CD8-positive, alpha-beta memory T cell (primary cell): ENCODE measurements at regions not wholly inside any gene's neighbourhood (a gene's known extent, or its start where the extent isn't known, plus 50 kb on each side); places are given as distances from the start of the nearest gene placed in this dataset.

Experiments
- CTCF ChIA-PET: fragments of 350-600 bp; sonication (Branson Sonifier 250); formaldehyde crosslinking; loops from one replicate; lab custom pipeline; 2021; ENCODE audit warnings: antibody characterized with exemption; lab: Charles Lee
- POLR2A ChIA-PET: fragments of 350-600 bp; sonication (Branson Sonifier 250); formaldehyde crosslinking; loops from one replicate; lab custom pipeline; 2021; ENCODE audit warnings: antibody characterized with exemption; lab: Charles Lee
- DNase-seq, 5 donors: peaks; one replicate each; pipeline versions ENCODE4 v3.0.0 to v3.0.0-alpha.2; 2020 to 2022; ENCODE audit warnings: mixed read lengths in 1 of 5
- H3K27ac ChIP-seq: one replicate; pipeline ENCODE4 v1.7.0; 2013; ENCODE audit warnings: low read depth, mild to moderate bottlenecking, low read length, moderate library complexity
- H3K27me3 ChIP-seq: 2 replicates; pipeline ENCODE4 v1.7.0; 2013; ENCODE audit warnings: low read length, mild to moderate bottlenecking; ENCODE audit not compliant: insufficient read depth, poor library complexity, severe bottlenecking
- H3K36me3 ChIP-seq: 2 replicates; pipeline ENCODE4 v1.7.0; 2013; ENCODE audit warnings: mild to moderate bottlenecking, low read length, moderate library complexity; ENCODE audit not compliant: insufficient read depth
- H3K4me1 ChIP-seq: 2 replicates; pipeline ENCODE4 v1.7.0; 2013; ENCODE audit warnings: mild to moderate bottlenecking, low read length, moderate library complexity; ENCODE audit not compliant: insufficient read depth
- H3K4me3 ChIP-seq: 2 replicates; pipeline ENCODE4 v1.7.0; 2013; ENCODE audit warnings: mild to moderate bottlenecking, low read length
- H3K9me3 ChIP-seq: 2 replicates; pipeline ENCODE4 v1.7.0; 2013; ENCODE audit warnings: mild to moderate bottlenecking, low read length
- H3K27ac Mint-ChIP-seq, 8 donors: one replicate each; pipeline ENCODE4 v1.8.0; 2020 to 2021; ENCODE audit warnings: mixed read lengths in 8 of 8, mild to moderate bottlenecking in 6 of 8, inconsistent platforms in 3 of 8, moderate library complexity in 3 of 8
- H3K27me3 Mint-ChIP-seq, 2 donors: one replicate each; pipeline ENCODE4 v1.8.0; 2020 to 2021; ENCODE audit warnings: mixed read lengths in 2 of 2, mild to moderate bottlenecking in 1 of 2, moderate library complexity in 1 of 2
- H3K36me3 Mint-ChIP-seq, 3 donors: one replicate each; pipeline ENCODE4 v1.8.0; 2020 to 2021; ENCODE audit warnings: mixed read lengths in 3 of 3, inconsistent platforms in 1 of 3, mild to moderate bottlenecking in 1 of 3
- H3K4me1 Mint-ChIP-seq, 3 donors: one replicate each; pipeline ENCODE4 v1.8.0; 2020 to 2021; ENCODE audit warnings: mixed read lengths in 3 of 3, inconsistent platforms in 1 of 3, mild to moderate bottlenecking in 1 of 3
- H3K4me3 Mint-ChIP-seq, 7 donors: one replicate each; pipeline ENCODE4 v1.8.0; 2020 to 2021; ENCODE audit warnings: mixed read lengths in 7 of 7, mild to moderate bottlenecking in 6 of 7, moderate library complexity in 4 of 7, inconsistent platforms in 2 of 7
- H3K9me3 Mint-ChIP-seq, 5 donors: one replicate each; pipeline ENCODE4 v1.8.0; 2020 to 2022; ENCODE audit warnings: mixed read lengths in 5 of 5, mild to moderate bottlenecking in 3 of 5, moderate library complexity in 2 of 5, inconsistent platforms in 1 of 5

DNA sequence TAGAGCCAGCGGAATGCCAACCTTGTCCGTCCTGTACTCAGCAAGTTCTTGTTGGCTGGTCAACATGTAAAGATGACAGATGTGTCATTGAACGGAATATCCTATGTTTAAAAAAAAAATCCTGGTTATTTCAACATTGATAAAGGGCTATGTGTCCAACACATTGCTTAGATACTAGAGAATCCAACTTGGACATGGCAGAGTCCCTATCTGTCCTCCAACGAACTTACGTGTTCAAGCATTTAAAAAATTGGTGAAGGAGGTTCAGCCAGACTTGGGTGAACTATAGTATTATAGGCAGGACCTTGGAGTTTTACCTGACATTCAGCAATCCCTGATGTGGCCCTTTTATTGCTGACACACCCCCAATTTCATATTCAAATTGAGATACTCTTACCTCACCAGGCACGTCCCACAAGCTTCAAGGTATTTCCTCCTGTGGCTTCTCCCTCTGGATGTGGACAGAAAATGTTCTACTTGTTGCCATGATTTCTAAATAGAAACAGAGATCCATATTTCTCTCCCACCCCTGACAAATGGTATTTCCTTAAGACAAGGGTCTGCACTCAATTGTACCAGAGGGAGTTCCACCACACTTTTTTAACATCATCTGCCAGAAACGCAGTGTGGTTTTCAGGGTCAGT, 207.7 kb upstream of the TPM1 start:
- Mint-ChIP-seq H3K27ac (no peak overlapping the region), H3K4me1 (no peaks in the 10 kb centered on the region), H3K4me3 (no peak overlapping the region), H3K36me3 (no peaks in the 10 kb centered on the region), H3K9me3 (no peaks in the 10 kb centered on the region), H3K27me3 (peaks cover 2 to 12% of the 10 kb centered on the region in 2 donors)
- ChIA-PET POLR2A (no interaction called here), CTCF (no interaction called here)
- Histone ChIP-seq H3K27me3 (no peaks in the 10 kb centered on the region), H3K36me3 (no peaks in the 10 kb centered on the region), H3K4me1 (no peaks in the 10 kb centered on the region), H3K9me3 (no peaks in the 10 kb centered on the region), H3K27ac (no peak overlapping the region), H3K4me3 (no peak overlapping the region)
- DNase-seq, result no peak

DNA sequence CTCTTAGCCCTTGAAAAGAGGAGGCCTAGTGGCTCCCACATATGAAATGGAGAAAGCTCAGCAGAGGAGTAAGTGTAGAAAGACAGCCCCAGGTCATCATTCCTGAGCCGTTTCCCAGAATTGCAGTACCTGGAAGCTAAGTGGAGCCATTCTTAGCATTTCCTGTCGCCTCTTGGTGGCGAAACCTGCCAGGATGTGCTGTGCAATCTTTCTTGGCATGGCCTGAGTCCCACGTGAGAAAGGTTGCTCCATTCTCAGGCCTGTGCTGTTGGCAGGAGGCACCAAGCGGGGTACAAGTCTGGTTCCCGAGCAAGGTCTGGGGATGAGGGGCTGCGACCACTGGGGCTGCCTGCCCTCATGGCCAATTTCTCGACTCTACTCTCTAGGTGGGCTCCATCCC, 207.2 kb upstream of the TPM1 start:
- POLR2A ChIA-PET, result no interaction called here
- Mint-ChIP-seq H3K27ac (no peak overlapping the region), H3K27me3 (peaks cover 2 to 8% of the 10 kb centered on the region in 2 donors), H3K36me3 (no peaks in the 10 kb centered on the region), H3K4me1 (no peaks in the 10 kb centered on the region), H3K4me3 (no peak overlapping the region), H3K9me3 (no peaks in the 10 kb centered on the region)
- H3K36me3 ChIP-seq, result no peaks in the 10 kb centered on the region
- CTCF ChIA-PET, result no interaction called here
- no peak overlapping the region for H3K27ac ChIP-seq
- no peaks in the 10 kb centered on the region for H3K27me3 ChIP-seq
- no peaks in the 10 kb centered on the region for H3K9me3 ChIP-seq
- no peaks in the 10 kb centered on the region for H3K4me1 ChIP-seq
- no peak overlapping the region for H3K4me3 ChIP-seq
- no peak for DNase-seq

GRCh38 chr15:62835762-62836161, 206.8 kb upstream of the TPM1 start:
- Histone ChIP-seq H3K36me3 (no peaks in the 10 kb centered on the region), H3K27ac (no peak overlapping the region), H3K4me3 (no peak overlapping the region), H3K4me1 (no peaks in the 10 kb centered on the region), H3K9me3 (no peaks in the 10 kb centered on the region), H3K27me3 (no peaks in the 10 kb centered on the region)
- Mint-ChIP-seq H3K9me3 (no peaks in the 10 kb centered on the region), H3K4me3 (no peak overlapping the region), H3K36me3 (no peaks in the 10 kb centered on the region), H3K4me1 (no peaks in the 10 kb centered on the region), H3K27me3 (peaks cover 2 to 9% of the 10 kb centered on the region in 2 donors), H3K27ac (no peak overlapping the region)
- DNase-seq, result no peak
- POLR2A ChIA-PET, result no interaction called here
- CTCF ChIA-PET, result no interaction called here

DNA sequence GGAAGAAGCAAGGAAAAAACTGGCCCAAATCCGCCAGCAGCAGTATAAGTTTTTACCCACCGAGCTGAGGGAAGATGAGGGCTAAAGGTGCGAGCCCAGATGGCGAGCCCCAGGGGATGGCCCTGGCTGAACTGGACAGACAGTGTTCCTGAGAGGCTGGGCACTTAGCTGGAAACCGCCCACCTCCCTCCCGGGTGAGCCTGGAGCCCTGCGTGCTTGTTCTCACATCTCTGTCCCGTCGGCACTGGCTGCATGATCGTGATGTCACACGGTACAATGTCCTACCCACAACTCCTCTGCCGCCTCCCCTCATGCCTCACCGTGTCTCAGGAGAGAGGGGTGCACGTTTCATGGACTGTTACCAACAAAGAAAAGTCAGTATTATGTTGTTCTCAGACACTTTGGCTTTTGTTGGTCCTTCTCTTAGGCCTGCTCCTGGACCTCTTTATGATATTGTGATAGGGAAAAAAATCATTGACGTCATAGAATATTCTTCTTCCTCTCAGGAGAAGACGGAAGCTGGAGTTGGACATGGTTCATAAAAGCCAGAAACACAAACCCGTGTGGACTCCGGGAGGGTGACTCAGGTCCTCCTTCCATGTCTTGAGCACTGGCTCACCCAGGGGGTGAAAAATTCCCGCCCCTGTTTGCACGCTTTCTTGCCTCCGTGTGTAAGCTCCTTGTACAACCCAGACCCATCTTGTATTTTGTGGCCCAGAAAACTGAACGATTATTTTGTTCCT, 201.8 kb upstream of the TPM1 start:
- Histone ChIP-seq H3K4me3 (no peak overlapping the region), H3K27ac (no peak overlapping the region), H3K36me3 (no peaks in the 10 kb centered on the region), H3K4me1 (no peaks in the 10 kb centered on the region), H3K9me3 (no peaks in the 10 kb centered on the region), H3K27me3 (no peaks in the 10 kb centered on the region)
- DNase-seq, result no peak
- Mint-ChIP-seq H3K27me3 (peaks cover 2 to 26% of the 10 kb centered on the region in 2 donors), H3K27ac (no peak overlapping the region), H3K36me3 (no peaks in the 10 kb centered on the region), H3K9me3 (no peaks in the 10 kb centered on the region), H3K4me3 (no peak overlapping the region), H3K4me1 (no peaks in the 10 kb centered on the region)
- CTCF ChIA-PET, result no interaction called here
- POLR2A ChIA-PET, result no interaction called here

DNA sequence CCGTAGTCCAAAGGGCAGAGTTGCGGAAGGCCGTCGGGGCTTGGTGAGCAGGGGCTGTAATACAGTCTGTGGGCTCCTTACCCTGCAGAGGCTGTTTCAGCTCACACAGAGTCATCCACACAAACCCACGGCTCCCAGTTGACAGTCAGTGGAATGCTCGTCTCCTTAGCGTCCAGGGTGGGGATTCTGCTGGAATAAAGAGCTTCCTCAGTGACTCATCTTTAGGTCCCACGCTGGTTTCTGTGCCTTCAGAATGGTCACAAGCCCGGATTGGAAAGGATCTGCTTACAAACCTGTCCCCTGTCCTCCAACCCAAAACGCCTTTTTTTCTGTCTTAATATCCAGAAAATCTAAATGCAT, 201.3 kb upstream of the TPM1 start:
- H3K4me1 ChIP-seq, result no peaks in the 10 kb centered on the region
- no peaks in the 10 kb centered on the region for H3K36me3 Mint-ChIP-seq
- no peak for DNase-seq
- no peak overlapping the region for H3K4me3 ChIP-seq
- no peak overlapping the region for H3K4me3 Mint-ChIP-seq
- ChIA-PET POLR2A (no interaction called here), CTCF (no interaction called here)
- H3K27ac Mint-ChIP-seq, result no peak overlapping the region
- H3K9me3 Mint-ChIP-seq, result no peaks in the 10 kb centered on the region
- peaks cover 4 to 26% of the 10 kb centered on the region in 2 donors for H3K27me3 Mint-ChIP-seq
- H3K27me3 ChIP-seq, result no peaks in the 10 kb centered on the region
- no peaks in the 10 kb centered on the region for H3K4me1 Mint-ChIP-seq
- H3K9me3 ChIP-seq, result no peaks in the 10 kb centered on the region
- H3K36me3 ChIP-seq, result no peaks in the 10 kb centered on the region
- no peak overlapping the region for H3K27ac ChIP-seq

DNA sequence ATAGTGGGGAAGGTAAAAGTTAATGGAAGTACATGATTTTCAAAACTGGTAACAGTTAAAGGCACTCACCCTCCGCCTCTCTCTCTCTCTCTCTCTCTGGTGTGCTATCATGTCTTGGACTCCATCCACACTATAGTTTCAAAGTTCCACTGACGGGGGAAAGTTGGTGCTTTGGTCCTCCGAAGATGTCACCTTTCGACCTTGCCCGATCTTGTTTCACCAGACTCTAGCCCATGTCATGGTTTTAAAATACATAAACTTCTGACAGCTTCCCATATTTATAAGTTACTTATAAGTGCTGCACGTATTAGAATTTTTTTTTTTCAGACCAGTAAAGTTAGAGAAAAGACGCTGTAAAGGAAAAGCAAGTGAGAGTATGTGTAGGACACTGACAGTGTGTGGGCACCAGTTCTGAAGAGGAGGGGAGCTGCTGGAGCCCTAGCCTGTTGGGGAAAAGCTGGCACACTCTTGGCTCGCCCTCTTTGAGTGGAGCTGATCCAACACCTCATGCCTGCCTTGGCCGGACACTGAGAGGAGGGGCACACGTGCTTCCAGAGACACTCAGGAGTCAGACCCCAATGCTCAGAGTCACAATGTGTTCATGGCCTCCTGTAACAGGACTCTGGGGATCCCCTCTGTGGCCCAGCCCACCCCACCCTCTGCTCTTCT, 200.5 kb upstream of the TPM1 start:
- POLR2A ChIA-PET, result no interaction called here
- Mint-ChIP-seq H3K36me3 (no peaks in the 10 kb centered on the region), H3K4me1 (no peaks in the 10 kb centered on the region), H3K27me3 (peaks cover 7 to 31% of the 10 kb centered on the region in 2 donors), H3K27ac (no peak overlapping the region), H3K4me3 (no peak overlapping the region), H3K9me3 (no peaks in the 10 kb centered on the region)
- H3K4me3 ChIP-seq, result no peak overlapping the region
- H3K4me1 ChIP-seq, result no peaks in the 10 kb centered on the region
- H3K27me3 ChIP-seq, result no peaks in the 10 kb centered on the region
- DNase-seq, result no peak
- H3K27ac ChIP-seq, result no peak overlapping the region
- H3K9me3 ChIP-seq, result no peaks in the 10 kb centered on the region
- no peaks in the 10 kb centered on the region for H3K36me3 ChIP-seq
- CTCF ChIA-PET, result no interaction called here

GRCh38 chr15:62843311-62843710, 199.2 kb upstream of the TPM1 start:
- no peak overlapping the region for H3K4me3 Mint-ChIP-seq
- Histone ChIP-seq H3K27ac (no peak overlapping the region), H3K4me1 (no peaks in the 10 kb centered on the region), H3K27me3 (no peaks in the 10 kb centered on the region), H3K9me3 (no peaks in the 10 kb centered on the region), H3K36me3 (no peaks in the 10 kb centered on the region), H3K4me3 (no peak overlapping the region)
- no peak for DNase-seq
- no peaks in the 10 kb centered on the region for H3K36me3 Mint-ChIP-seq
- CTCF ChIA-PET, result no interaction called here
- H3K4me1 Mint-ChIP-seq, result no peaks in the 10 kb centered on the region
- no peak overlapping the region for H3K27ac Mint-ChIP-seq
- POLR2A ChIA-PET, result no interaction called here
- peaks cover 11 to 32% of the 10 kb centered on the region in 2 donors for H3K27me3 Mint-ChIP-seq
- no peaks in the 10 kb centered on the region for H3K9me3 Mint-ChIP-seq

DNA sequence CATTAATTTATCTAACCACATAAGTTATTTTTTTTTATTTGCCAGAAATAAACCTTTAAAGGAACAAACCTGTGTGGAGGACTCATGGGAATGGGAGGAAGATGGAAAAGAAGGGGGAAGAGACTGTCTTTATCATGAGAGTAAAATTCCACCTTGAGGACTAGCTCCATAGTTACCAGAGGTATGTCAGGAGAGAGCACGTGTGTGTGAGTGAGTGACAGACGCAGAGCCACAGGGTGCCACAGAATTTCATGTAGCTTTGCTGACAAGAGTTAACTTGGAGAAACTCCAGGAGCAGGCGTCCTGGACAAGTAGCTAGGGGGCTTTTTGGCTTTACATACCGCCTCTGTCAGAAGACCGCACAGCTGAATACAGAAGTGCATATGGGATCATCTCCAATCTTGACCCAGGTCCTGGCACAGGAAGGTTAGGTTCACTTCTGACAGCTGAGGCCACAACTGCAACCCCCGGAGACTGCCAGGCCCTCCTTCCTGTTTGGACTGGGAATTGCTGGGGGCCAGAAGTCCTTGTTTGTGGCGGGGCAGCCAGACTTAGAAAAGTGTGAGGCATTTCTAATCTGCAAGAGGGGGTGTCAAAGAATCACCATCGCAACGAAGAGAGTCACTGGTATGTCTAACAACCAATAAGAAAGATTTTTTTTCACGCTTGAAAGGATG, 197.8 kb upstream of the TPM1 start:
- no peaks in the 10 kb centered on the region for H3K4me1 Mint-ChIP-seq
- CTCF ChIA-PET, result no interaction called here
- no peaks in the 10 kb centered on the region for H3K36me3 ChIP-seq

More for the DNA sequence above, 197.8 kb upstream of the TPM1 start:
- POLR2A ChIA-PET, result no interaction called here
- Histone ChIP-seq H3K27ac (no peak overlapping the region), H3K9me3 (no peaks in the 10 kb centered on the region), H3K4me3 (no peak overlapping the region), H3K27me3 (no peaks in the 10 kb centered on the region), H3K4me1 (no peaks in the 10 kb centered on the region)
- H3K27ac Mint-ChIP-seq, result no peak overlapping the region
- H3K4me3 Mint-ChIP-seq, result no peak overlapping the region
- peaks cover 15 to 35% of the 10 kb centered on the region in 2 donors for H3K27me3 Mint-ChIP-seq
- no peaks in the 10 kb centered on the region for H3K9me3 Mint-ChIP-seq
- no peak for DNase-seq
- no peaks in the 10 kb centered on the region for H3K36me3 Mint-ChIP-seq
